ENCODE measurements at regions not wholly inside any gene's neighbourhood (a gene's known extent, or its start where the extent isn't known, plus 50 kb on each side); places are given as distances from the start of the nearest gene placed in this dataset.
"Not testable (repeated sequence)": the region's sequence is repeated elsewhere in the genome, so short reads cannot be mapped to it uniquely, and the experiment has no call there.

- TF ChIP-seq JUND (IDR thresholded peaks at IDR 0.05; ENCODE audit: low read depth): no peak
- no peak for DNase-seq (ENCODE audit: low read depth in 1 of 2, low spot score in 1 of 2)
- in situ Hi-C loops (cut with HindIII; ENCODE audit: low pct_unique_long_range_greater_than_20kb, low sequenced_read_pairs): no loop called here
Observed at GRCh38 chr11:23851216-23851615, 645.6 kb upstream of the LUZP2 start.

GRCh38 chr11:23856654-23857053 is 640.2 kb upstream of the LUZP2 start:
- in situ Hi-C loops (cut with HindIII; ENCODE audit: low pct_unique_long_range_greater_than_20kb, low sequenced_read_pairs): no loop called here
- TF ChIP-seq JUND (IDR thresholded peaks at IDR 0.05; ENCODE audit: low read depth): no peak
- DNase-seq (ENCODE audit: low read depth in 1 of 2, low spot score in 1 of 2): no peak

- no peak for DNase-seq (ENCODE audit: low read depth in 1 of 2, low spot score in 1 of 2)
- in situ Hi-C loops (cut with HindIII; ENCODE audit: low pct_unique_long_range_greater_than_20kb, low sequenced_read_pairs): no loop called here
- no peak for TF ChIP-seq JUND (IDR thresholded peaks at IDR 0.05; ENCODE audit: low read depth)
Observed at GRCh38 chr11:23859087-23859486, 637.8 kb upstream of the LUZP2 start.

GRCh38 chr11:23861615-23862014 is 635.2 kb upstream of the LUZP2 start:
- TF ChIP-seq JUND (IDR thresholded peaks at IDR 0.05; ENCODE audit: low read depth): no peak
- in situ Hi-C loops (cut with HindIII; ENCODE audit: low pct_unique_long_range_greater_than_20kb, low sequenced_read_pairs): no loop called here
- no peak for DNase-seq (ENCODE audit: low read depth in 1 of 2, low spot score in 1 of 2)

- DNase-seq (ENCODE audit: low read depth in 1 of 2, low spot score in 1 of 2): no peak
- no peak for TF ChIP-seq JUND (IDR thresholded peaks at IDR 0.05; ENCODE audit: low read depth)
- in situ Hi-C loops (cut with HindIII; ENCODE audit: low pct_unique_long_range_greater_than_20kb, low sequenced_read_pairs): no loop called here
Observed at GRCh38 chr11:23865341-23865975, 631.4 kb upstream of the LUZP2 start.

- no peak for TF ChIP-seq JUND (IDR thresholded peaks at IDR 0.05; ENCODE audit: low read depth)
- in situ Hi-C loops (cut with HindIII; ENCODE audit: low pct_unique_long_range_greater_than_20kb, low sequenced_read_pairs): no loop called here
- DNase-seq (ENCODE audit: low read depth in 1 of 2, low spot score in 1 of 2): no peak
Observed at GRCh38 chr11:23866641-23867040, 630.2 kb upstream of the LUZP2 start.

GRCh38 chr11:23869671-23870070 is 627.2 kb upstream of the LUZP2 start:
- in situ Hi-C loops (cut with HindIII; ENCODE audit: low pct_unique_long_range_greater_than_20kb, low sequenced_read_pairs): no loop called here
- no peak for DNase-seq (ENCODE audit: low read depth in 1 of 2, low spot score in 1 of 2)
- no peak for TF ChIP-seq JUND (IDR thresholded peaks at IDR 0.05; ENCODE audit: low read depth)

GRCh38 chr11:23873406-23873805 is 623.4 kb upstream of the LUZP2 start:
- no peak for TF ChIP-seq JUND (IDR thresholded peaks at IDR 0.05; ENCODE audit: low read depth)
- in situ Hi-C loops (cut with HindIII; ENCODE audit: low pct_unique_long_range_greater_than_20kb, low sequenced_read_pairs): no loop called here
- DNase-seq (ENCODE audit: low read depth in 1 of 2, low spot score in 1 of 2): no peak

- no peak for DNase-seq (ENCODE audit: low read depth in 1 of 2, low spot score in 1 of 2)
- no peak for TF ChIP-seq JUND (IDR thresholded peaks at IDR 0.05; ENCODE audit: low read depth)
- in situ Hi-C loops (cut with HindIII; ENCODE audit: low pct_unique_long_range_greater_than_20kb, low sequenced_read_pairs): no loop called here
Observed at GRCh38 chr11:23875176-23875850, 621.5 kb upstream of the LUZP2 start.

GRCh38 chr11:23883426-23884048 is 613.3 kb upstream of the LUZP2 start:
- DNase-seq (ENCODE audit: low read depth in 1 of 2, low spot score in 1 of 2); in situ Hi-C loops (cut with HindIII; ENCODE audit: low pct_unique_long_range_greater_than_20kb, low sequenced_read_pairs): not testable (repeated sequence)

- no peak for DNase-seq (ENCODE audit: low read depth in 1 of 2, low spot score in 1 of 2)
- in situ Hi-C loops (cut with HindIII; ENCODE audit: low pct_unique_long_range_greater_than_20kb, low sequenced_read_pairs): no loop called here
- no peak for TF ChIP-seq JUND (IDR thresholded peaks at IDR 0.05; ENCODE audit: low read depth)
Observed at GRCh38 chr11:23884341-23884740, 612.5 kb upstream of the LUZP2 start.

- DNase-seq (ENCODE audit: low read depth in 1 of 2, low spot score in 1 of 2): no peak
- in situ Hi-C loops (cut with HindIII; ENCODE audit: low pct_unique_long_range_greater_than_20kb, low sequenced_read_pairs): no loop called here
- TF ChIP-seq JUND (IDR thresholded peaks at IDR 0.05; ENCODE audit: low read depth): no peak
Observed at GRCh38 chr11:23885801-23886200, 611.1 kb upstream of the LUZP2 start.

- DNase-seq (ENCODE audit: low read depth in 1 of 2, low spot score in 1 of 2); in situ Hi-C loops (cut with HindIII; ENCODE audit: low pct_unique_long_range_greater_than_20kb, low sequenced_read_pairs): not testable (repeated sequence)
Observed at GRCh38 chr11:23887122-23887521, 609.7 kb upstream of the LUZP2 start.
